WI38 (cell line): ENCODE measurements at regions not wholly inside any gene's neighbourhood (a gene's known extent, or its start where the extent isn't known, plus 50 kb on each side); places are given as distances from the start of the nearest gene placed in this dataset.
"Not testable (repeated sequence)": the region's sequence is repeated elsewhere in the genome, so short reads cannot be mapped to it uniquely, and the experiment has no call there.

ENCODE experiments used
- H3K4me3 ChIP-seq: 2 replicates; pipeline ENCODE4 v1.5.1; 2011; ENCODE audit warnings: low read depth, mild to moderate bottlenecking, control low read depth, low read length
- TF ChIP-seq, protein P1 (sequence below): IDR thresholded peaks from 2 replicates; pipeline ENCODE4 v1.5.1; 2012; ENCODE audit warnings: low read depth, mild to moderate bottlenecking, control low read depth, low read length

DNA sequence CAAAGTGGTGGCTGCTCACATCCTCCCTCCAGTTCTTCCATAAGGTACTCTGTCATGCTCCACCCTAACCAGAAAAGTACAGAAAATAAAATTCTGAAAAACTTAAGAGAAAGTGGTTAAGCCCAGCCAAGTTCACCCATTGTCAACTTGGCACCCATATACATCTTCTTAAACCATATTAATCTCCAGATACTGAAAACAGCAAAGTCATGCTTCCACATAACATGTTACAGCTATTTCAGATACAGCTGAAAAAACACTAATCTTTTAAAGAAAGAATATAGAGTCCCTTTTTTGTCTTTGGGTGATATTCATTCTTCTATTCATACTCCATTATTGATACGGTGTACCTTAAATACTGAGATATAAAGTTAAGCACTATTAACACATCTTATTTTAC lies 577.8 kb downstream of the KCNT2 start:
- H3K4me3 ChIP-seq = no peak overlapping the region
- TF ChIP-seq, protein P1, sequence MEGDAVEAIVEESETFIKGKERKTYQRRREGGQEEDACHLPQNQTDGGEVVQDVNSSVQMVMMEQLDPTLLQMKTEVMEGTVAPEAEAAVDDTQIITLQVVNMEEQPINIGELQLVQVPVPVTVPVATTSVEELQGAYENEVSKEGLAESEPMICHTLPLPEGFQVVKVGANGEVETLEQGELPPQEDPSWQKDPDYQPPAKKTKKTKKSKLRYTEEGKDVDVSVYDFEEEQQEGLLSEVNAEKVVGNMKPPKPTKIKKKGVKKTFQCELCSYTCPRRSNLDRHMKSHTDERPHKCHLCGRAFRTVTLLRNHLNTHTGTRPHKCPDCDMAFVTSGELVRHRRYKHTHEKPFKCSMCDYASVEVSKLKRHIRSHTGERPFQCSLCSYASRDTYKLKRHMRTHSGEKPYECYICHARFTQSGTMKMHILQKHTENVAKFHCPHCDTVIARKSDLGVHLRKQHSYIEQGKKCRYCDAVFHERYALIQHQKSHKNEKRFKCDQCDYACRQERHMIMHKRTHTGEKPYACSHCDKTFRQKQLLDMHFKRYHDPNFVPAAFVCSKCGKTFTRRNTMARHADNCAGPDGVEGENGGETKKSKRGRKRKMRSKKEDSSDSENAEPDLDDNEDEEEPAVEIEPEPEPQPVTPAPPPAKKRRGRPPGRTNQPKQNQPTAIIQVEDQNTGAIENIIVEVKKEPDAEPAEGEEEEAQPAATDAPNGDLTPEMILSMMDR = no peak

DNA sequence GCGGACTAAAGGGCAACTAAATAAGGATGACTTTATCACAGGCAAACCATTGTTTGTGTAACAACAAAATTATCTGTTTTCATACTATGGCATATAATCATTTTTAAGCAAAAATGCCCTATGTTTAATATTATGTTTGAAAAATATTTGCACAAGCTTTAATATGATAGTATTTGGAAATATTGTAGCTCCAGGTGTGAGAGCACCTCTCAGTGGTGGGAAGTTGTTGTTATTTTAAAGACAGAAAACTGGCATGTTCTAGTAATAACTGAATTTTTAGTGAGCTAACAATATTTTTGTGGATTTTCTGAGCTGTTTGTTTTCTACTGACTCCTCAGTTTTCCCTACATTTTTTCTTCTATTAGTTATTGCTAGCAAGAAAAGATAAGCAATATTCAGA lies 578.8 kb downstream of the KCNT2 start:
- no peak overlapping the region for H3K4me3 ChIP-seq
- TF ChIP-seq, protein P1 = no peak

DNA sequence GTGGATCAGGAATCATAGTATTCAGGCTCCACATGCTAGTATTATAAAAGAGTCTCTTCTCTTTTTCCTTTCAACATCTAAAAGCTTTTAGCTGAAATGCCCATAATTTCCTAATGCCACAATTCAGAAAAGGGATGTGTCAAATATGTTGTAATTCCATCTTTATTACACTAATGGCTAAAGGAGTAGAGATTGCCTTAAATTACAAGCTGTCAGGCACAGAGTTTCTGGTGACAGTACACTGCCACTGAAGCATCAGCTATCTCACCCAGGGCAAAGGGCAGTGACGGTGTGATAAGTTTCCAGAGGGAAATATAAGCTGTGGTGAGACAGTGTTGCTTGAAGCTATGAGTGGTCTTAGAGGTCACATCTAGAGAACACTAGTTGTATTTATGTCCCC lies 581.1 kb downstream of the KCNT2 start:
- TF ChIP-seq, protein P1 = no peak
- no peak overlapping the region for H3K4me3 ChIP-seq

DNA sequence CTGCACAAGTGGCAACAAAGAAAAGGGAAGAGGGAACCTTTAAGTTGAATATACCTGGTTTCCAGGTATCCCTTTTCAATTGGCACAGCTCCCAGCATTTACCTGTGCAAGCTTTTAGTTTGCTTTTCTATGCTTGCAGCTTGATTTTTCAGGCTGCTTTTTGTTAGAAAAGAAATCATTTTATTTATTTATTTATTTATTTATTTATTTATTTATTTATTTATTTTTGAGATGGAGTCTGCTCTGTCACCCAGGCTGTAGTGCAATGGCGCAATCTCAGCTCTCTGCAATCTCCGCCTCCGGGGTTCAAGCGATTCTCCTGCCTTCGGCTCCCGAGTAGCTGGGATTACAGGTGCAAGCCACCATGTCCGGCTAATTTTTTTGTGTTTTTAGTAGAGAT lies 587.1 kb downstream of the KCNT2 start:
- H3K4me3 ChIP-seq = not testable (repeated sequence)

DNA sequence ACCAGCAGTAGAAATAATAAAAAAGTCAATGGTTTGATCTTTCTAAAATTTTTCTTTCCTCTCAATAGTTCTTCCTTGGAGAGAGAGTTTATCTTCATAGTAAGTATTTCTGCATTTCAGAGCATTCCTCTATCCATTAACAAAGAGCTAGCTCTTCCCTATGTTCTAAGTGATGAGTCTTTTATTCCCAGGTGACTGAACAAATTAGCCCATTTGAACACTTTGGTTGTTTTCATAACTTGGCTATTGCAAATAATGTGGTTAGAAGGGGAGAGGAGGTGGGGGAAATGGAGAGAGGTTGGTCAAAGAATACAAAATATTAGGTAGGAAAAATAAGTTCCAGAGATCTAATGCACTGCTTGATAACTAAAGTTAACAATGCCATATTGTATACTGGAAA lies 598.9 kb downstream of the KCNT2 start:
- H3K4me3 ChIP-seq = no peak overlapping the region
- TF ChIP-seq, protein P1 = no peak

DNA sequence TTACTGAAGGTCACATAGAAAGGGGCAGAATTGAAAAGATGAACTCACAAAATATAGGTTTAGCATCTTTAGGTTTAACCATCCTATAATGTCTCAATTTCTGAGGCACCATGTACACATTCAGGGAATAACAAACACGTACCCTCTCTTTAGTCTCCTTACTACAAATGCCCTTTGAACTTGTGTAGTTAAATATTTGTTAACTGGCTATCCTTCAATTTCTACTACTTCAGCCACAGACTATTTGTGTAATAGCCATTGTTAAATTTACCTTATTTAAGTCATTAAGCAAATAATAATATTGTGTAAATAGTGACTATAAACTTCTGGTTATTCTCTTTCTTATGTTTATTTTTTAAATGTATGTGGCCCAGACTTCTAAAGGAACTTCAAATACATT lies 600.5 kb downstream of the KCNT2 start:
- no peak overlapping the region for H3K4me3 ChIP-seq
- TF ChIP-seq, protein P1 = no peak

DNA sequence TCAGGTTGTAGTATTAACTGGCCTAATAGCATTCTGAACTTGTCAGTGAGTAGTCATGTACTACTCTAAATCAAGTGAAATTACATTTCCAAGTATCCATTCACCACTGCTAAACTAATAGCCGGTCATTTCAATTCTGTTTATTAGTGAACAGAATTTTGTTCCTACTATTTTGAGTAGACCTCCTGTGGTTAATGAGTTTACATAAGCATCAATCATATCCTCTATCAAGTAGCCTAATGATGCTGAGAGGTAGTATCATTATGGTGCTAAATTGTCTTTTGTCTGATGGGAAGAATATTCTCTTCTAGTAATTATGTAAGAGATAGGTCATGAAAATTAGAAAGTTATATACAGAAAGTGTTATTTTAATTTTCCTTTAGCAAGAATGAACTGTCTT lies 602.8 kb downstream of the KCNT2 start:
- TF ChIP-seq, protein P1 = no peak
- H3K4me3 ChIP-seq = no peak overlapping the region

DNA sequence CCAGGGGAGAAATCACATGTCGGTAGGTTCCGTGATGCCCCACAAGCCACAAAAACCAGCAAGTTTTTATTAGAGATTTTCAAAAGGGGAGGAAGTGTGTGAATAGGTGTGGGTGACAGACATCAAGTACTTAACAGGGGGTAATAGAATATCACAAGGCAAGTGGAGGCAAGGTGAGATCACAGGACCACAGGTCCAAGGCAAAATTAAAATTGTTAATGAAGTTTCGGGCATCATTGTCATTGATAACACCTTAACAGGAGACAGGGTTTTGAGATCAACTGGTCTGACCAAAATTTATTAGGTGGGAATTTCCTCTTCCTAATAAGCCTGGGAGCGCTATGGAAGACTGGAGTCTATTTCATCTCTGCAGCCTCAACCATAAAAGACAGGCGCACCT lies 603.9 kb downstream of the KCNT2 start:
- not testable (repeated sequence) for H3K4me3 ChIP-seq

DNA sequence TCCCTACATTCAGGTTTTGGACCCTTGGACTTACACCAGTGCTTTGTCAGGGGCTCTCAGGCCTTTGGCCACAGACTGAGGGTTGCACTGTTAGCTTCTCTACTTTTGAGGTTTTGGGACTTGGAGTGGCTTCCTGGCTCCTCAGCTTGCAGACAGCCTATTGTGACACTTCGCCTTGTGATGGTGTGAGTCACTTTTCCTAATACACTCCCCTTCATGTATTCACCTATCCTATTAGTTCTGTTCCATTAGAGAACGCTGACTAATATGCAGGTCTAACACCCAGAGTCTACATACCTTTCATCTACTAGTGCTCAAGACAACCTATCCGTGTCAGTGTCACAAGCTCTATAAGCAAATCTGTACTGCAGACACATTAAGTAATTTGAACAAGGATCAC lies 605.3 kb downstream of the KCNT2 start:
- TF ChIP-seq, protein P1 = no peak
- no peak overlapping the region for H3K4me3 ChIP-seq

DNA sequence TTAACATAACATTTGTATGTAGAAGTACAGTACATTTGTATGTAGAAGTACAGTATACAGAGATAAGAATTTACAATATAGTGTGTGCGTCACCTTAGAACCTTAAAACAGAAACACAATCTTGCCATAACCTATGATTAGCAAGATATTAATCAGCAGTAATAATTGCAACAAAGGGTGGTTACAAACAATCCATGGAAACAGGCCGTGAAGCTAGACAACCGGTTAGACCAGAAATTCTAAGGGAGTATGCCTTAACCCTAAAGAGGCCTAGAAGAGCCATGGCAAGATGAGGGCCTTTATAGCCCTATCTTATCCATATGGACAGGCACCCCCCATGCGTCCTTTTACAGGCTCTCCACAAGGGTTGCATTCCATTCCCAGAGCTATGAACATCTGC lies 605.9 kb downstream of the KCNT2 start:
- not testable (repeated sequence) for H3K4me3 ChIP-seq
